ENCODE measurements at regions not wholly inside any gene's neighbourhood (a gene's known extent, or its start where the extent isn't known, plus 50 kb on each side); places are given as distances from the start of the nearest gene placed in this dataset.

GRCh38 chr21:41079159-41079558 lies 88.8 kb upstream of the BACE2 start:
- CTCF ChIA-PET, result no interaction called here
- Histone ChIP-seq H3K4me3 (ENCODE audit: low read length) (no peak overlapping the region), H3K27me3 (ENCODE audit: insufficient read depth, low read length, poor library complexity, severe bottlenecking) (no peaks in the 10 kb centered on the region), H3K27ac (ENCODE audit: low read depth, low read length) (no peak overlapping the region), H3K36me3 (ENCODE audit: insufficient read depth, low read length) (no peaks in the 10 kb centered on the region), H3K4me1 (ENCODE audit: insufficient read depth, low read length) (no peaks in the 10 kb centered on the region), H3K9me3 (ENCODE audit: low read length) (no peaks in the 10 kb centered on the region)
- Mint-ChIP-seq H3K4me3 (no peak overlapping the region), H3K4me1 (no peaks in the 10 kb centered on the region), H3K27ac (no peak overlapping the region), H3K9me3 (no peaks in the 10 kb centered on the region), H3K36me3 (no peaks in the 10 kb centered on the region), H3K27me3 (no peaks in the 10 kb centered on the region)
- DNase-seq, result no peak
- POLR2A ChIA-PET, result no interaction called here

- Mint-ChIP-seq H3K36me3 (no peaks in the 10 kb centered on the region), H3K9me3 (no peaks in the 10 kb centered on the region), H3K27ac (no peak overlapping the region), H3K27me3 (peaks cover 0 to 5% of the 10 kb centered on the region in 2 donors), H3K4me1 (no peaks in the 10 kb centered on the region), H3K4me3 (no peak overlapping the region)
- ChIA-PET POLR2A (no interaction called here), CTCF (no interaction called here)
- no peak overlapping the region for H3K4me3 ChIP-seq (ENCODE audit: low read length)
- H3K4me1 ChIP-seq (ENCODE audit: insufficient read depth, low read length), result no peaks in the 10 kb centered on the region
- no peaks in the 10 kb centered on the region for H3K36me3 ChIP-seq (ENCODE audit: insufficient read depth, low read length)
- H3K27me3 ChIP-seq (ENCODE audit: insufficient read depth, low read length, poor library complexity, severe bottlenecking), result no peaks in the 10 kb centered on the region
- no peaks in the 10 kb centered on the region for H3K9me3 ChIP-seq (ENCODE audit: low read length)
- H3K27ac ChIP-seq (ENCODE audit: low read depth, low read length), result no peak overlapping the region
- no peak for DNase-seq
Observed at GRCh38 chr21:41080485-41081121, 87.4 kb upstream of the BACE2 start.

DNA sequence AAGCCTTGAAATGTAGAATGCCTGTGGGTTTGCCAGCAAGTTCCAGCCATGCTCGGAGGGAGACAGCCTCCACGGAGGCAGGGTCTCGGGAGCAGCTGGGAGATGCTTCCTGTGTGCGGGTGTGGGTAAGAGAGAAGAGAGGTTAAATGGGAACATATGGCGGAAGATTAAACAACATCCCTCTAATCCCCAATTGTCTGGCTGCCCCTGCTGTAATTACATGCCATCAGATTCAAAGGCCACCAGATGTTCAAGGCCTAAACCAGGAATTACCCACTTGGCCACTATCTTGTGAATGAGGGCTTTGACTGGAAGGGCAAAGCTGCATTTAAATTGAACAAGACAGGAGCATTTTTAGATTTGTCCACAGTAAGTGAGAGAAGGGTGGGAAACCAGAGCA lies 81.4 kb upstream of the BACE2 start:
- Histone ChIP-seq H3K27me3 (ENCODE audit: insufficient read depth, low read length, poor library complexity, severe bottlenecking) (no peaks in the 10 kb centered on the region), H3K4me1 (ENCODE audit: insufficient read depth, low read length) (no peaks in the 10 kb centered on the region), H3K27ac (ENCODE audit: low read depth, low read length) (no peak overlapping the region), H3K36me3 (ENCODE audit: insufficient read depth, low read length) (no peaks in the 10 kb centered on the region), H3K9me3 (ENCODE audit: low read length) (no peaks in the 10 kb centered on the region), H3K4me3 (ENCODE audit: low read length) (no peak overlapping the region)
- H3K4me1 Mint-ChIP-seq, result no peaks in the 10 kb centered on the region
- no peaks in the 10 kb centered on the region for H3K9me3 Mint-ChIP-seq
- no peaks in the 10 kb centered on the region for H3K36me3 Mint-ChIP-seq
- H3K27ac Mint-ChIP-seq, result no peak overlapping the region
- H3K27me3 Mint-ChIP-seq, result peaks cover 11 to 16% of the 10 kb centered on the region in 2 donors
- no peak for DNase-seq
- H3K4me3 Mint-ChIP-seq, result no peak overlapping the region
- POLR2A ChIA-PET, result no interaction called here
- CTCF ChIA-PET, result no interaction called here

DNA sequence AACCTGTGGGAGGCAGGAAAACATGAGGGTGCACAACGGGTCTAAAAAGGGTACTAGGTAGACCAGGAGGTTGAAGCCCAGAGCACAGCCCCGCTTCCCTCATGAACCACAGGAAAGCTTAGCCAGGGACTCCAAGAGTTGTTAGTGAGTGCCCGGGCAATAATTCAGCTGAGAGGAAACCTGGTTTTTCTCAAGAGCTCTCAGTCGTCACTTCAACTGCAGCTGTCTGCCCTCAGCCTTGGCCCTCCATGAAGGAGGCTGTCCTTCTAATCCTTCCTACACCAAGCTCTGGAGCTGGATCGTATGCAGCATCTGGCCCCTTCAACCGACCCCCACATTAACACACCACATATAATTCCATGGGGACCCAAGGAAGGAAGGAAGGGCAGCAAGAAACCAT lies 77.0 kb upstream of the BACE2 start:
- H3K9me3 Mint-ChIP-seq, result no peaks in the 10 kb centered on the region
- Histone ChIP-seq H3K36me3 (ENCODE audit: insufficient read depth, low read length) (no peaks in the 10 kb centered on the region), H3K27ac (ENCODE audit: low read depth, low read length) (no peak overlapping the region), H3K9me3 (ENCODE audit: low read length) (no peaks in the 10 kb centered on the region), H3K27me3 (ENCODE audit: insufficient read depth, low read length, poor library complexity, severe bottlenecking) (no peaks in the 10 kb centered on the region), H3K4me1 (ENCODE audit: insufficient read depth, low read length) (no peaks in the 10 kb centered on the region), H3K4me3 (ENCODE audit: low read length) (no peak overlapping the region)
- no peaks in the 10 kb centered on the region for H3K4me1 Mint-ChIP-seq
- no peaks in the 10 kb centered on the region for H3K36me3 Mint-ChIP-seq
- no peak for DNase-seq
- no peak overlapping the region for H3K4me3 Mint-ChIP-seq
- peaks cover 12 to 18% of the 10 kb centered on the region in 2 donors for H3K27me3 Mint-ChIP-seq
- no peak overlapping the region for H3K27ac Mint-ChIP-seq
- POLR2A ChIA-PET, result no interaction called here
- CTCF ChIA-PET, result no interaction called here

DNA sequence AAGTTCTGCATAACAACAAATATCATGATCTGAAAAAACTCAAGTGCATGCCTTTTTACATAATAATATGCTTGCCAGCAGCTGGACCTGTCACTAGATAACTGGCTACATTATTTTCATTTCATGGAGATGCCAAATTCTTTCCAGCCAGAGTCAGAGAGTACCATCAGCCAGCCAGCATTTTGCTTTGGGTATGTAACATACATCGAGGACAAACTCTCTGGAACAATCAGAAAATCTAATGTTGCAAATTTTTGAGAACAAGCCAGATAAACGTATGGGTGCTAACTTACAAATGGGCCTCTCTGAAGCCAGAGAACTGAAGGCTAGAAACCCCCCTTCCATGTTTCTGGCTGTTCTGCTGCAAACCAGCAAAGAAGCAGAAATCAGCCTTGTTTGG lies 76.3 kb upstream of the BACE2 start:
- no peaks in the 10 kb centered on the region for H3K4me1 ChIP-seq (ENCODE audit: insufficient read depth, low read length)
- no peaks in the 10 kb centered on the region for H3K9me3 ChIP-seq (ENCODE audit: low read length)
- peaks cover 12 to 18% of the 10 kb centered on the region in 2 donors for H3K27me3 Mint-ChIP-seq
- H3K9me3 Mint-ChIP-seq, result no peaks in the 10 kb centered on the region
- H3K36me3 Mint-ChIP-seq, result no peaks in the 10 kb centered on the region
- no peak overlapping the region for H3K4me3 ChIP-seq (ENCODE audit: low read length)
- H3K4me3 Mint-ChIP-seq, result no peak overlapping the region
- H3K27ac Mint-ChIP-seq, result no peak overlapping the region
- H3K27ac ChIP-seq (ENCODE audit: low read depth, low read length), result no peak overlapping the region
- no peaks in the 10 kb centered on the region for H3K36me3 ChIP-seq (ENCODE audit: insufficient read depth, low read length)
- ChIA-PET POLR2A (no interaction called here), CTCF (no interaction called here)
- H3K4me1 Mint-ChIP-seq, result no peaks in the 10 kb centered on the region
- no peaks in the 10 kb centered on the region for H3K27me3 ChIP-seq (ENCODE audit: insufficient read depth, low read length, poor library complexity, severe bottlenecking)
- DNase-seq, result no peak

DNA sequence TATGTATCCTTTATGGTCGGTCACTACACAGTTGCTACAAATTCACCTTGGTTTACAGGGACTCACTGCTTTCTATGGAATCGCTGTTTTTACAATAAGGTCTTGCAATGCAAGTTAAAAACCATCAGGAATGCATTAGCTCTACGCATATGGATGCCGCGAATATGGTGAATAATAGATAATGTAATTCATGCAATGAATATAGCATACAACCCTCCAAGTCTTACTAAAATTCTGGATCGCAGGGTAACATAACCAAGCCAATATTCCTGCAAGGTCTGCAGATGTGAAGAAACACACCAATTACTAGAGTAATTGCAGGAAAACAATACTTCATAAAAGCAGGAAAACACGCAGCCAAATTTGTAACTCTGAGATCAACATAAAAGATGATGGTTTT lies 75.6 kb upstream of the BACE2 start:
- Histone ChIP-seq H3K36me3 (ENCODE audit: insufficient read depth, low read length) (no peaks in the 10 kb centered on the region), H3K27me3 (ENCODE audit: insufficient read depth, low read length, poor library complexity, severe bottlenecking) (no peaks in the 10 kb centered on the region), H3K27ac (ENCODE audit: low read depth, low read length) (no peak overlapping the region), H3K9me3 (ENCODE audit: low read length) (no peaks in the 10 kb centered on the region), H3K4me3 (ENCODE audit: low read length) (no peak overlapping the region), H3K4me1 (ENCODE audit: insufficient read depth, low read length) (no peaks in the 10 kb centered on the region)
- Mint-ChIP-seq H3K9me3 (no peaks in the 10 kb centered on the region), H3K27ac (no peak overlapping the region), H3K27me3 (peaks cover 12 to 18% of the 10 kb centered on the region in 2 donors), H3K4me3 (no peak overlapping the region), H3K4me1 (no peaks in the 10 kb centered on the region), H3K36me3 (no peaks in the 10 kb centered on the region)
- ChIA-PET POLR2A (no interaction called here), CTCF (no interaction called here)
- DNase-seq, result no peak

DNA sequence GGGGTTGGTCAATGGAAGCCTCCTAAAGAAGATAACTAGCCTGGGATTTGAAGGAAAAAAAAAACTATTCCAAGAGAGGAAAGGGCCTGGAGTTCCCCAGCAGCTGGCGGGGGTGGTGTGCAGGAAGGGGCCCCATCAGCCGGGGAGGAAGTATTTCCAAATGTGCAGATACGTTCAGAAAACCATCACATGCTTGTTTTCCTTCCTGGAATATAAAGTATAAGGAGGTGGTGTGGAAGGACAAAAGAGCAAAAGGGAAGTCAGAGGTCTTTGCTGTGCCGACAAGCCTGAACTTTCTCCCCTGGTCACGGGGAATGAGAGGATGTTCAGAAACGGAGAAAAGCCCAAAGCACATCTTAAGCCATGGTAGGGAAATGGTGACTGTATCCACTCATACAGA lies 72.0 kb upstream of the BACE2 start:
- Histone ChIP-seq H3K4me3 (ENCODE audit: low read length) (no peak overlapping the region), H3K27me3 (ENCODE audit: insufficient read depth, low read length, poor library complexity, severe bottlenecking) (no peaks in the 10 kb centered on the region), H3K27ac (ENCODE audit: low read depth, low read length) (no peak overlapping the region), H3K4me1 (ENCODE audit: insufficient read depth, low read length) (no peaks in the 10 kb centered on the region), H3K36me3 (ENCODE audit: insufficient read depth, low read length) (no peaks in the 10 kb centered on the region), H3K9me3 (ENCODE audit: low read length) (no peaks in the 10 kb centered on the region)
- peaks cover 4 to 9% of the 10 kb centered on the region in 2 donors for H3K27me3 Mint-ChIP-seq
- H3K9me3 Mint-ChIP-seq, result peaks cover 0 to 3% (median 0%) of the 10 kb centered on the region in 5 donors
- ChIA-PET CTCF (no interaction called here), POLR2A (no interaction called here)
- DNase-seq, result no peak
- no peak overlapping the region for H3K4me3 Mint-ChIP-seq
- no peak overlapping the region for H3K27ac Mint-ChIP-seq
- H3K36me3 Mint-ChIP-seq, result no peaks in the 10 kb centered on the region
- no peaks in the 10 kb centered on the region for H3K4me1 Mint-ChIP-seq

- Mint-ChIP-seq H3K27me3 (peaks cover 4 to 14% of the 10 kb centered on the region in 2 donors), H3K4me3 (no peak overlapping the region), H3K4me1 (no peaks in the 10 kb centered on the region), H3K9me3 (peaks cover 0 to 3% (median 2%) of the 10 kb centered on the region in 5 donors), H3K36me3 (no peaks in the 10 kb centered on the region), H3K27ac (no peak overlapping the region)
- ChIA-PET CTCF (no interaction called here), POLR2A (no interaction called here)
- Histone ChIP-seq H3K36me3 (ENCODE audit: insufficient read depth, low read length) (no peaks in the 10 kb centered on the region), H3K9me3 (ENCODE audit: low read length) (no peaks in the 10 kb centered on the region), H3K4me3 (ENCODE audit: low read length) (no peak overlapping the region), H3K4me1 (ENCODE audit: insufficient read depth, low read length) (no peaks in the 10 kb centered on the region), H3K27ac (ENCODE audit: low read depth, low read length) (no peak overlapping the region), H3K27me3 (ENCODE audit: insufficient read depth, low read length, poor library complexity, severe bottlenecking) (no peaks in the 10 kb centered on the region)
- DNase-seq, result no peak
Observed at GRCh38 chr21:41098076-41098475, 69.9 kb upstream of the BACE2 start.

- ChIA-PET POLR2A (no interaction called here), CTCF (no interaction called here)
Observed at GRCh38 chr21:41098481-41099042, 69.4 kb upstream of the BACE2 start.

More at GRCh38 chr21:41098481-41099042, 69.4 kb upstream of the BACE2 start:
- Histone ChIP-seq H3K4me1 (ENCODE audit: insufficient read depth, low read length) (no peaks in the 10 kb centered on the region), H3K4me3 (ENCODE audit: low read length) (no peak overlapping the region), H3K27me3 (ENCODE audit: insufficient read depth, low read length, poor library complexity, severe bottlenecking) (no peaks in the 10 kb centered on the region), H3K27ac (ENCODE audit: low read depth, low read length) (no peak overlapping the region), H3K9me3 (ENCODE audit: low read length) (no peaks in the 10 kb centered on the region), H3K36me3 (ENCODE audit: insufficient read depth, low read length) (no peaks in the 10 kb centered on the region)
- Mint-ChIP-seq H3K36me3 (no peaks in the 10 kb centered on the region), H3K9me3 (peaks cover 0 to 3% (median 2%) of the 10 kb centered on the region in 5 donors), H3K4me1 (no peaks in the 10 kb centered on the region), H3K27ac (no peak overlapping the region), H3K27me3 (peaks cover 5 to 17% of the 10 kb centered on the region in 2 donors), H3K4me3 (no peak overlapping the region)
- no peak for DNase-seq

Measured in CD8-positive, alpha-beta memory T cell (primary cell).